ENCODE measurements at regions not wholly inside any gene's neighbourhood (a gene's known extent, or its start where the extent isn't known, plus 50 kb on each side); places are given as distances from the start of the nearest gene placed in this dataset.
A peak's percentile ranks its signal among the peaks of the same experiment; 100 is the strongest.

- DNase-seq (ENCODE audit: extremely low spot score) = no peak
- ChIA-PET CTCF (interaction anchor here (2.2 kb wide), 1 partner anchor 11 kb away, joined by 8 read pairs; no protein-coding TSS in a partner anchor), POLR2A (no interaction called here)
- no peak for TF ChIP-seq CTCF (IDR thresholded peaks at IDR 0.05; ENCODE audit: control extremely low read depth, extremely low read depth, low read depth, missing control alignments)
Observed at GRCh38 chr4:23728971-23729370, 160.9 kb downstream of the PPARGC1A start.

- DNase-seq (ENCODE audit: extremely low spot score) = no peak
- TF ChIP-seq CTCF (IDR thresholded peaks at IDR 0.05; ENCODE audit: control extremely low read depth, extremely low read depth, low read depth, missing control alignments) = no peak
- ChIA-PET POLR2A (no interaction called here), CTCF (no interaction called here)
Observed at GRCh38 chr4:23728393-23728792, 161.5 kb downstream of the PPARGC1A start.

GRCh38 chr4:23720556-23720955 is 169.3 kb downstream of the PPARGC1A start:
- DNase-seq (ENCODE audit: extremely low spot score) = no peak
- ChIA-PET CTCF (interaction anchor here (2.0 kb wide), 1 partner anchor 10 kb away, joined by 7 read pairs; no protein-coding TSS in a partner anchor), POLR2A (no interaction called here)
- no peak for TF ChIP-seq CTCF (IDR thresholded peaks at IDR 0.05; ENCODE audit: control extremely low read depth, extremely low read depth, low read depth, missing control alignments)

GRCh38 chr4:23718435-23718834 is 171.4 kb downstream of the PPARGC1A start:
- DNase-seq (ENCODE audit: extremely low spot score) = no peak
- POLR2A ChIA-PET = no interaction called here
- TF ChIP-seq CTCF (IDR thresholded peaks at IDR 0.05; ENCODE audit: control extremely low read depth, extremely low read depth, low read depth, missing control alignments) = no peak
- CTCF ChIA-PET = interaction anchor here (3.2 kb wide), 1 partner anchor 11 kb away, joined by 8 read pairs; no protein-coding TSS in a partner anchor

- ChIA-PET POLR2A (no interaction called here), CTCF (interaction anchor here (1.0 to 3.2 kb wide), 2 partner anchors 12 to 18 kb away, joined by 3 to 8 read pairs; no protein-coding TSS in a partner anchor)
- DNase-seq (ENCODE audit: extremely low spot score) = peak; percentile 11
- TF ChIP-seq CTCF (IDR thresholded peaks at IDR 0.05; ENCODE audit: control extremely low read depth, extremely low read depth, low read depth, missing control alignments) = peak; percentile 25
Observed at GRCh38 chr4:23717528-23718248, 172.2 kb downstream of the PPARGC1A start.

GRCh38 chr4:23710298-23710697 is 179.5 kb downstream of the PPARGC1A start:
- no peak for TF ChIP-seq CTCF (IDR thresholded peaks at IDR 0.05; ENCODE audit: control extremely low read depth, extremely low read depth, low read depth, missing control alignments)
- POLR2A ChIA-PET = no interaction called here
- DNase-seq (ENCODE audit: extremely low spot score) = no peak
- CTCF ChIA-PET = interaction anchor here (1.3 kb wide), 1 partner anchor 8 kb away, joined by 3 read pairs; no protein-coding TSS in a partner anchor

All from GM10248 (cell line).